ENCODE measurements at regions not wholly inside any gene's neighbourhood (a gene's known extent, or its start where the extent isn't known, plus 50 kb on each side); places are given as distances from the start of the nearest gene placed in this dataset.

DNA sequence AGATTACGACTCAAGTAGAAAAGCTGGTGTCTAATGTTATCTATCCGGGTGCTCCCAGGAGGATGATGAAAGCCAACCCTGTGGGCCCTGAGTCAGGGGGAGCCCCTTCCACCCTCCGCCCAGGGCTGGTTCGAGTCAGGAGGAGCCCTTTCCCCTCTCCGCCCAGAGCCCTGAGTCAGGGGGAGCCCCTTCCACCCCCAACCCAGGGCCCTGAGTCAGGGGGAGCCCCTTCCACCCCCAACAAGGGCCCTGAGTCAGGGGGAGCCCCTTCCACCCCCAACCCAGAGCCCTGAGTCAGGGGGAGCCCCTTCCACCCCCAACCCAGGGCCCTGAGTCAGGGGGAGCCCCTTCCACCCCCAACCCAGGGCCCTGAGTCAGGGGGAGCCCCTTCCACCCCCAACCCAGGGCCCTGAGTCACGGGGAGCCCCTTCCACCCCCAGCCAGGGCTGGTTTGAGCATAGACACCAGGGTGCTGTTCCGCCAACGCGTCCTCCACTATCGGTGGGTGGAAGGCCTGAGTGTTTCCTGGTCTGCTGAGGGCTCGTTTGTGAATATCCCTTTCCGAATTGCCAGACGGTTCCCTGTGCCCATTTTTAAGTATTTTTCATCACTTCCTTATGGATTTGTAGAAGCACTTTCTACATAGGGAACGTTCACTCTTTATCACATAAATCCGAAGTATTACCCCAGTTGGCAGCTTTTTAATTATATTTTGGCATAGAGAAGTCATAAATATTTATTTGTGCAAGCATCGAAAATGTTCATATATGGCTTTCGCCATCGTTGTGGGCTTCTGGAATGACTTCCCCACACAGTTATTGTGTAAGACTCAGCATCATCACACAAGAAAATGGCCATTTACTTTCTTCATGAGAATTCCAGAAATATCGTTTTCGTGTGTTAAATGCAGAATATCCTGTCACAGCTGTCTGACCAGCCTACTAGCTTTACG is 380.6 kb downstream of the BRD1 start:
- no peak overlapping the region for H4K5ac ChIP-seq (ENCODE audit: low read depth, low read length)
- TF ChIP-seq BHLHE40 (IDR thresholded peaks at IDR 0.05; ENCODE audit: low read depth, low read length) (no peak), MAZ (IDR thresholded peaks at IDR 0.05; ENCODE audit: borderline replicate concordance, low read depth, low read length) (no peak), FOS (IDR thresholded peaks at IDR 0.05; ENCODE audit: low read depth, low read length) (no peak), SMC3 (IDR thresholded peaks at IDR 0.05; ENCODE audit: low read depth, low read length) (no peak), POLR2A (IDR thresholded peaks at IDR 0.05; ENCODE audit: low read depth, low read length) (no peak), MXI1 (IDR thresholded peaks at IDR 0.05; ENCODE audit: borderline replicate concordance, low read depth, low read length) (no peak), RFX5 (IDR thresholded peaks at IDR 0.05; ENCODE audit: low read depth, low read length) (no peak), CHD1 (IDR thresholded peaks at IDR 0.05; ENCODE audit: low read depth, low read length) (no peak), RAD21 (IDR thresholded peaks at IDR 0.05; ENCODE audit: low read length) (no peak), CEBPB (IDR thresholded peaks at IDR 0.05; ENCODE audit: low read depth, low read length) (no peak)
- TF ChIP-seq, protein P1, sequence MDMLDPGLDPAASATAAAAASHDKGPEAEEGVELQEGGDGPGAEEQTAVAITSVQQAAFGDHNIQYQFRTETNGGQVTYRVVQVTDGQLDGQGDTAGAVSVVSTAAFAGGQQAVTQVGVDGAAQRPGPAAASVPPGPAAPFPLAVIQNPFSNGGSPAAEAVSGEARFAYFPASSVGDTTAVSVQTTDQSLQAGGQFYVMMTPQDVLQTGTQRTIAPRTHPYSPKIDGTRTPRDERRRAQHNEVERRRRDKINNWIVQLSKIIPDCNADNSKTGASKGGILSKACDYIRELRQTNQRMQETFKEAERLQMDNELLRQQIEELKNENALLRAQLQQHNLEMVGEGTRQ (IDR thresholded peaks at IDR 0.05; ENCODE audit: low read depth, low read length): no peak
- TF ChIP-seq, protein P2, sequence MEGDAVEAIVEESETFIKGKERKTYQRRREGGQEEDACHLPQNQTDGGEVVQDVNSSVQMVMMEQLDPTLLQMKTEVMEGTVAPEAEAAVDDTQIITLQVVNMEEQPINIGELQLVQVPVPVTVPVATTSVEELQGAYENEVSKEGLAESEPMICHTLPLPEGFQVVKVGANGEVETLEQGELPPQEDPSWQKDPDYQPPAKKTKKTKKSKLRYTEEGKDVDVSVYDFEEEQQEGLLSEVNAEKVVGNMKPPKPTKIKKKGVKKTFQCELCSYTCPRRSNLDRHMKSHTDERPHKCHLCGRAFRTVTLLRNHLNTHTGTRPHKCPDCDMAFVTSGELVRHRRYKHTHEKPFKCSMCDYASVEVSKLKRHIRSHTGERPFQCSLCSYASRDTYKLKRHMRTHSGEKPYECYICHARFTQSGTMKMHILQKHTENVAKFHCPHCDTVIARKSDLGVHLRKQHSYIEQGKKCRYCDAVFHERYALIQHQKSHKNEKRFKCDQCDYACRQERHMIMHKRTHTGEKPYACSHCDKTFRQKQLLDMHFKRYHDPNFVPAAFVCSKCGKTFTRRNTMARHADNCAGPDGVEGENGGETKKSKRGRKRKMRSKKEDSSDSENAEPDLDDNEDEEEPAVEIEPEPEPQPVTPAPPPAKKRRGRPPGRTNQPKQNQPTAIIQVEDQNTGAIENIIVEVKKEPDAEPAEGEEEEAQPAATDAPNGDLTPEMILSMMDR (conservative IDR thresholded peaks at IDR 0.05; ENCODE audit: low read depth, low read length): no peak
- no peaks in the 10 kb centered on the region for H3K27me3 ChIP-seq (ENCODE audit: control insufficient read depth, insufficient read depth, low read length)
- no peak overlapping the region for H3K4me2 ChIP-seq (ENCODE audit: low read depth, low read length)
- POLR2A ChIA-PET (ENCODE audit: unreplicated experiment): no interaction called here
- no peaks in the 10 kb centered on the region for H3K36me3 ChIP-seq (ENCODE audit: control insufficient read depth, insufficient read depth, low read length)
- intact Hi-C loops (cut with micrococcal nuclease): no loop called here
- H2AFZ ChIP-seq (replicated peaks; ENCODE audit: low read length, poor library complexity): no peak overlapping the region
- H3K4me3 ChIP-seq (ENCODE audit: insufficient read depth, low read depth, low read length): no peak overlapping the region
- peaks cover 43% of the 10 kb centered on the region; the same call in 1 of the 2 replicates for H3K9me3 ChIP-seq (ENCODE audit: control insufficient read depth, insufficient read depth, low read length)
- DNase-seq: no peak
- H2BK120ac ChIP-seq (ENCODE audit: low read depth, low read length): no peak overlapping the region
- no peaks in the 10 kb centered on the region for H3K9me1 ChIP-seq (ENCODE audit: insufficient read depth, low read length)
- no peak for ATAC-seq (ENCODE audit: low read depth)
- no peak overlapping the region for H4K8ac ChIP-seq (ENCODE audit: low read depth in 2 of 2, low read length in 2 of 2)
- H3K56ac ChIP-seq (ENCODE audit: extremely low read depth, insufficient read depth, low read length): no peak overlapping the region
- in situ Hi-C loops (cut with MboI; ENCODE audit: low sequenced_read_pairs): no loop called here
- no peak overlapping the region for H3K14ac ChIP-seq (replicated peaks; ENCODE audit: low read depth, low read length)
- no peaks in the 10 kb centered on the region for H3K79me1 ChIP-seq (ENCODE audit: low read depth in 1 of 2, low read length in 2 of 2)
- H3K27ac ChIP-seq (ENCODE audit: insufficient read depth, low read length): no peak overlapping the region
- CTCF ChIA-PET: no interaction called here
- H2AK9ac ChIP-seq (replicated peaks; ENCODE audit: low read depth, low read length, poor library complexity): no peak overlapping the region
- H3K4me1 ChIP-seq (ENCODE audit: control insufficient read depth, insufficient read depth, low read length): no peaks in the 10 kb centered on the region
- H2AK5ac ChIP-seq (ENCODE audit: low read depth, low read length): no peak overlapping the region
- no peak overlapping the region for H3K9ac ChIP-seq (ENCODE audit: low read depth, low read length)
- WGBS, 2 experiments (ENCODE audit: extremely low coverage in 2 of 2, insufficient read length in 1 of 2): no CpG with 5 or more reads among the region's 21 CpGs
- no peak overlapping the region for H2BK5ac ChIP-seq (ENCODE audit: low read depth, low read length, poor library complexity, severe bottlenecking)
- no peak overlapping the region for H3K18ac ChIP-seq (ENCODE audit: low read depth, low read length)
- H3K23ac ChIP-seq (ENCODE audit: low read depth, low read length): no peak overlapping the region
- dilution Hi-C loops (cut with HindIII; ENCODE audit: low sequenced_read_pairs, unreplicated experiment): no loop called here
- H4K91ac ChIP-seq (ENCODE audit: insufficient read depth, low read depth, low read length): no peak overlapping the region
- no TSS peak for BruUV-seq (replicated peaks)
- no peak overlapping the region for H2BK15ac ChIP-seq (ENCODE audit: low read depth, low read length)
- H2BK20ac ChIP-seq (ENCODE audit: low read depth, low read length): no peak overlapping the region
- no peak overlapping the region for H3K4ac ChIP-seq (ENCODE audit: low read depth, low read length)
- H4K20me1 ChIP-seq (ENCODE audit: insufficient read depth, low read length): no peaks in the 10 kb centered on the region

Measured in IMR-90 (cell line).